Spinal cord (tissue), 9 donors: ENCODE measurements at regions not wholly inside any gene's neighbourhood (a gene's known extent, or its start where the extent isn't known, plus 50 kb on each side); places are given as distances from the start of the nearest gene placed in this dataset.

Source experiments
- DNase-seq, 6 donors: peaks; one replicate each; pipeline versions ENCODE4 v3.0.0 to v3.0.0-alpha.2; 2013 to 2015; ENCODE audit warnings: low spot score in 6 of 6, low read depth in 4 of 6
- H3K27ac ChIP-seq: one replicate; pipeline ENCODE4 v1.5.1; 2013; ENCODE audit warnings: low read depth, low read length, control low read depth
- H3K27me3 ChIP-seq: one replicate; pipeline ENCODE4 v1.6.1; 2013; ENCODE audit warnings: low read length; ENCODE audit not compliant: control insufficient read depth, insufficient read depth
- H3K36me3 ChIP-seq: one replicate; pipeline ENCODE4 v1.6.1; 2013; ENCODE audit warnings: low read length; ENCODE audit not compliant: control insufficient read depth, insufficient read depth
- H3K4me1 ChIP-seq: one replicate; pipeline ENCODE4 v1.6.1; 2013; ENCODE audit warnings: low read length; ENCODE audit not compliant: control insufficient read depth, insufficient read depth
- H3K4me3 ChIP-seq: one replicate; pipeline ENCODE4 v1.5.1; 2013; ENCODE audit warnings: low read depth, low read length, control low read depth
- H3K9me3 ChIP-seq: one replicate; pipeline ENCODE4 v1.6.1; 2013; ENCODE audit warnings: low read length; ENCODE audit not compliant: control insufficient read depth, insufficient read depth
- WGBS: methylation state at CpG from one replicate; pipeline ENCODE4 v1.1.5; 2013; ENCODE audit warnings: missing lambda C conversion rate; ENCODE audit not compliant: insufficient coverage; 5-methylcytosine and 5-hydroxymethylcytosine counted together
- donor health status: healthy.

DNA sequence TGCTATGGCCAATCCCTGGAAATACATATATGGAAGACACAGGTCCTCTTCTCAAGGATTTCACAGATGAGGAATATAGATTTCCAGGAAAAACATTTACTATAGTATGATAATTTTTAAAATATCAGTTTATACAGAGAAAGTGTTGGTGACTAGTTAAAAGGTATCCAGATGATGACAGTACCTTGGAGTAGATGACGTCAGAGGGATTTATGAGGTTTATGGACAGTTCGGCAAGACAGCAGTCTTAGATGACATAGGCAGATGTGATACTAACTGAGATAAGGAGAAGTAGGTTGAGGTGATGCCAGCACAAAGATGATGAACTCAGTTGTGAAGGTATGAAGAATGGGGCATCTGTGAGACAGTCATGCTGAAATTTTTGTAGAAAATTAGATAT is 750.3 kb downstream of the PRELID2 start:
- no peaks in the 10 kb centered on the region for H3K4me1 ChIP-seq
- H3K27ac ChIP-seq = no peak overlapping the region
- H3K27me3 ChIP-seq = no peaks in the 10 kb centered on the region
- whole genome bisulfite sequencing = 100% methylated on average over 2 of the region's 2 CpGs
- H3K4me3 ChIP-seq = no peak overlapping the region
- no peak for DNase-seq
- H3K9me3 ChIP-seq = no peaks in the 10 kb centered on the region
- H3K36me3 ChIP-seq = no peaks in the 10 kb centered on the region

- H3K27ac ChIP-seq = no peak overlapping the region
- WGBS = 94% methylated on average over 5 of the region's 6 CpGs
Observed at GRCh38 chr5:145077028-145077427, 758.1 kb downstream of the PRELID2 start.

DNA sequence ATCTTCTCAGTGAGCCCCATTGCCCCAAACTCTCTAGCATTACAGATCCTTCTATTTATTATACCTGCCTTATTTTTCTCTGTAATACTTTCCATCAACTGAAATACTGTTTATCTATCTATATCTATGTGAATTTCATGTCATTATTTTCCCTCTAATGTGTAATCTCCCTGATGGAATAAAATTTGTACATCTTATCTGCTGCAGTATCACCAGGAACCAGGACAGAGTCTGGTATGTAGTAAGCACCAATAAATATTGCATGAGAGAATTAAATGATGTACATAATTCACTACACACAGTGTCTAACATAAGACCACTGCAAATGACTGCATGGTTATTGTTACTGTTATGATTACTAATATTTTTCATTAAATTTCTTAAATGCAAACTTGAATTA is 759.1 kb downstream of the PRELID2 start:
- no peak for DNase-seq
- Histone ChIP-seq H3K36me3 (no peaks in the 10 kb centered on the region), H3K27me3 (no peaks in the 10 kb centered on the region), H3K27ac (no peak overlapping the region), H3K9me3 (no peaks in the 10 kb centered on the region), H3K4me1 (no peaks in the 10 kb centered on the region), H3K4me3 (no peak overlapping the region)

More at GRCh38 chr5:145077028-145077427, 758.1 kb downstream of the PRELID2 start:
- no peaks in the 10 kb centered on the region for H3K27me3 ChIP-seq
- no peaks in the 10 kb centered on the region for H3K9me3 ChIP-seq
- no peaks in the 10 kb centered on the region for H3K4me1 ChIP-seq
- no peaks in the 10 kb centered on the region for H3K36me3 ChIP-seq
- no peak for DNase-seq
- no peak overlapping the region for H3K4me3 ChIP-seq

DNA sequence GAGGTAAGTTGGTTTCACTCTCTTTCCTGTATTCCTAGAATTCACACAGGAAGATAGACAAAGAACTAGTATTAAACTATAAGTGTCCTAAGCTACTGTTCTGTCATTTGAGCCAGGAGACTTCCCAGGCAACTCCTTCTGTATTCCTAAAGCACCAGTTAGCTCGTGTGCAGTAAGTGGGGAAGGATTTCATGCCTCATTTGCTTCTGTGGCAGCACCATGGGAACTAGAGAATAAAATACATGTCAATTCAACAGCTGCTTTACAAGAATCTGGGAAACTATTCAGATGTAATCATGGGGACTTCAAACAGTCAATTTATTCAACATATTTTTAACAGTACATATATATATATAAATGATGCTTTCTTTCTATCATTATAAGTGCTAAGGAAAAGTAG is 762.3 kb downstream of the PRELID2 start:
- no CpG with 5 or more reads among the region's 1 CpG for WGBS
- Histone ChIP-seq H3K36me3 (no peaks in the 10 kb centered on the region), H3K9me3 (no peaks in the 10 kb centered on the region), H3K27me3 (no peaks in the 10 kb centered on the region), H3K4me3 (no peak overlapping the region), H3K4me1 (no peaks in the 10 kb centered on the region), H3K27ac (no peak overlapping the region)
- peak in 5 of 6 donors; percentile 26 to 90 (median 54) for DNase-seq

DNA sequence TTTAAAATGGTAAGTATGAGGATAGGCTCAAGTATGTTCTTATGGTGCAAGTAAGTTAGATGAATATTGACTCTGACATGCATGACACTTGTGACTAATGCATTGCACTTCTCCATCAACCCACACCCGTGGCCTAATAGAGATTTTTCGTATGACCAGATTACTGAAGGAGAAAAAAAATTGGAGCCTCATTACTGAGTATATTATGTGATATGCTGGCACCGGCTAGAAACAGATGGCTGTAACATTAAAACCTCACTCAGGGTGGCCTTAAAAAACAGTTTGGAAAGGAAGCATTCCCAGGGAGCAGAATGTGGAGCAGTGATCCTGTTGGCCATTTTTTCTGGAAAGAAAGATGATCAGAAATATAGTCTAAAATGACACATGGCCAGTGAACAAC is 766.4 kb downstream of the PRELID2 start:
- Histone ChIP-seq H3K4me3 (no peak overlapping the region), H3K9me3 (no peaks in the 10 kb centered on the region), H3K4me1 (no peaks in the 10 kb centered on the region), H3K27me3 (no peaks in the 10 kb centered on the region), H3K36me3 (no peaks in the 10 kb centered on the region), H3K27ac (no peak overlapping the region)
- DNase-seq = peak in 1 of 6 donors; percentile 13
- WGBS = no CpG with 5 or more reads among the region's 3 CpGs

- no peak overlapping the region for H3K27ac ChIP-seq
- DNase-seq = peak in 1 of 6 donors; percentile 26
- no peaks in the 10 kb centered on the region for H3K9me3 ChIP-seq
- no peaks in the 10 kb centered on the region for H3K27me3 ChIP-seq
- H3K36me3 ChIP-seq = no peaks in the 10 kb centered on the region
- WGBS = no CpG with 5 or more reads among the region's 6 CpGs
- no peak overlapping the region for H3K4me3 ChIP-seq
- H3K4me1 ChIP-seq = no peaks in the 10 kb centered on the region
Observed at GRCh38 chr5:145062280-145063062, 772.7 kb downstream of the PRELID2 start.

- no peak overlapping the region for H3K4me3 ChIP-seq
- no CpG with 5 or more reads among the region's 5 CpGs for WGBS
- no peaks in the 10 kb centered on the region for H3K9me3 ChIP-seq
Observed at GRCh38 chr5:145056800-145057199, 778.3 kb downstream of the PRELID2 start.

DNA sequence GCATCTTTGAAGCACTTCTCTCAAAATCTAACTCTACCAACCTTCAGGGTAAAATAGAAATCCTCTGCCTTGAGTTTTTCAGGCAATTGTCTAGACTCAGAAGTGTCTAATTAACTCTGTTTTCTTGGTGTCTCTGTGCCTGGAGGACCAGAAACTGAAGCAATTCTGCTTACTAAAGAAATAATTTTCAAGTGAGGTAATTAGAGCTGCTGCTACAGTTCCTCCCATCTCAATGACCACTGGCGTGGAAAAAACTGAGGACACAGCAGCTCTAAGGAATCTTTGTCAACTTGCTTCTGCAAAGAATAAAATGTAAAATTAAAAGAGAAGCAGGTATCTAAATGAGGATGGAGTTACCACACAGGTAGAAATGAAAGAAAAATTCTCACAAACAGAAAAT is 785.0 kb downstream of the PRELID2 start:
- Histone ChIP-seq H3K27ac (no peak overlapping the region), H3K4me1 (no peaks in the 10 kb centered on the region), H3K4me3 (no peak overlapping the region), H3K9me3 (no peaks in the 10 kb centered on the region), H3K36me3 (no peaks in the 10 kb centered on the region), H3K27me3 (no peaks in the 10 kb centered on the region)
- no CpG with 5 or more reads among the region's 1 CpG for WGBS
- no peak for DNase-seq

More at GRCh38 chr5:145056800-145057199, 778.3 kb downstream of the PRELID2 start:
- Histone ChIP-seq H3K36me3 (no peaks in the 10 kb centered on the region), H3K27me3 (no peaks in the 10 kb centered on the region), H3K4me1 (no peaks in the 10 kb centered on the region), H3K27ac (no peak overlapping the region)
- DNase-seq = no peak

GRCh38 chr5:145044970-145045369 is 790.2 kb downstream of the PRELID2 start:
- no CpG with 5 or more reads among the region's 1 CpG for WGBS
- Histone ChIP-seq H3K36me3 (no peaks in the 10 kb centered on the region), H3K4me1 (no peaks in the 10 kb centered on the region), H3K27me3 (no peaks in the 10 kb centered on the region), H3K9me3 (no peaks in the 10 kb centered on the region), H3K4me3 (no peak overlapping the region), H3K27ac (no peak overlapping the region)
- DNase-seq = no peak

DNA sequence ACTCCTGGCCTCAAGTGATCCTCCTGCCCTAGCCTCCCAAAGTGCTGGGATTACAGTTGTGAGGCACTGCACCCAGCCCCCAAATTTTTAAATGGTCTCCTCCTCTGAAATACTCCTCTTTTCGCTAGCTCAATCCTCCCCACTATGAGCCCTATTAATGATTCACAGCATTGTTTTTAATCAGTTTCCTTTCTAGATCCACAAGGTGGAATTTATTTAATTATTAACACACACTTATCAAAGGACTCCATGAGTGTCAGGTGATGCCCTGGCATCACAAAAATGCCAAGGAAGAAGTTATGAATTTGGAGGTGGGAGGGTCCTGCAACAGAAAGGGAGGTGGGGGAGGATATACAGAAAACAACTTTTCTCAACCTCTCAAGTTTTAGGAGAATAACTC is 806.5 kb downstream of the PRELID2 start:
- Histone ChIP-seq H3K4me3 (no peak overlapping the region), H3K9me3 (no peaks in the 10 kb centered on the region), H3K4me1 (no peaks in the 10 kb centered on the region), H3K36me3 (no peaks in the 10 kb centered on the region), H3K27ac (no peak overlapping the region), H3K27me3 (no peaks in the 10 kb centered on the region)
- no peak for DNase-seq
- WGBS = no CpG with 5 or more reads among the region's 1 CpG
